ENCODE measurements at regions not wholly inside any gene's neighbourhood (a gene's known extent, or its start where the extent isn't known, plus 50 kb on each side); places are given as distances from the start of the nearest gene placed in this dataset.

GRCh38 chr16:87052506-87052905, 264.7 kb downstream of the C16orf95 start:
- no peak for DNase-seq (ENCODE audit: low read depth)

GRCh38 chr16:87053016-87053982, 263.9 kb downstream of the C16orf95 start:
- no peak for DNase-seq (ENCODE audit: low read depth)

GRCh38 chr16:87054154-87054553, 263.0 kb downstream of the C16orf95 start:
- no peak for DNase-seq (ENCODE audit: low read depth)

- DNase-seq (ENCODE audit: low read depth), result no peak
Measured at GRCh38 chr16:87054856-87055255, 262.3 kb downstream of the C16orf95 start.

DNA sequence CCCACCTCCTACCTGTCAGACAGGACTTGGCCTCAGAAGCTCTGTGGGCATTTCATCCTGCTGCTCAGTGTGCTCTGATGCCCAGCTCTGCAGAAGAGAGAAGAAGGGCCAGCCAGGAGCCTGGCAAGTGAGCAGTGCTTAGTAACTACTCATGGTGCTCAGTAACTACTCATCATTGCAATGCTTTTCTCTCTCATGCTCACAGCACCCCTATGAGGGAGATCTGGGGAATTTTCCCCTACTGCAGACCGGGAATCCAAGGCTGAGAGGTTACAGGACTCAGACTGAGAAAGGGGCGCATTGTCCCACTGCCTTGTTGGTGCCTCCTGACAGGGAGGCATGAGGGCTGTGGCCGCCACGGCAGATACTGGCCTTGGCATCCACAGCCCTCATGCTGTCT, 261.1 kb downstream of the C16orf95 start:
- DNase-seq (ENCODE audit: low read depth), result no peak

DNA sequence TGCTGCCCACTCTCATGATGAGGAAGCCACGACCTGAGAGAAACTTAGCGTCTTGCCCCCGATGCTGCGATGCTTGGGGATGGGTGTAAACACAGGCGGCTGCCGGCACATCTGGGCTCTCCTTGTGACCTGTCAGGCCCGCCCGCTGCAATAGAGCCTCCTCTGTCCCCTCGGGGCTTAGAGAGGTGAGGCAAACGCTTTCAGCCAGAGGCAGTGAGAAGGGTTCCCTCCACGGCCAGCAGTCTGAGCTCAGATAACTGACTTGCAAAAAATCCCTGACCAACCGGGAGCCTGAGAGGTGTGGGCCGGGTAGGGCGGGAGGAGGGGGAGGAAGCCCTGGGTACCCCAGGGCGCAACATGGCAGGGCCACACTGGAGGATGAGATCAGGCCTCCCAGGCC, 260.6 kb downstream of the C16orf95 start:
- no peak for DNase-seq (ENCODE audit: low read depth)

DNA sequence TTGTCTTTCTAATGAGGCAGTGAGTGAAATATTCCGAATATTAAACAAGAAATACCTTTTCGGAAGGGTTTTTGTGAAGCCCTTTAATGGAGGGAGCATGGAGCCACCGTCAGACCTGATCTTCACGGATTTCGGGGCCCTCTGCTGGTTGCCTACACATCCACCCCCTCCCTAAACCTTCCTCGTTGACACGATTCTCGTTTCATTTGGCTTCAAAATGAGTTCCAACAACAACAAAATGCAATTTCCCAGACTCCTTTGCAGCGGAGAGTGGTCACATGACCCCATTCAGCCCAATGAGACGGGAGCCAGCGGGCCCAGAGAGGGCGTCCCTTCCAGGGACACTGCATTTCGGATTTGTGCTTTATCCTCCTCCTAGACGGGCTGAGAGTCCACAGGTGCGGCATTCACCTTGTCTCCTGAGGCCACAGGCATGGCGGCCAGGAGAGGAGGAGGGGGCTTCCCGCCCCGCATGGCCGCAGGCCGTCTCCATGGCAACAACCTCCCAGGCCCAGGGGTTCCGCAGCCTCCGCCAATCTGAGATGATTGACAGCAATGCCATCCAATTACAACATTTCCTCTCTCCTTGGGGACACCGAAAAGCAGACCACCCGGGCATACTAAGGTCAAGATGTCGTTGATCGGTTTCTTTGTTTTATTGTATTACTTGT, 259.8 kb downstream of the C16orf95 start:
- no peak for DNase-seq (ENCODE audit: low read depth)

GRCh38 chr16:87057951-87058560, 259.1 kb downstream of the C16orf95 start:
- no peak for DNase-seq (ENCODE audit: low read depth)

DNA sequence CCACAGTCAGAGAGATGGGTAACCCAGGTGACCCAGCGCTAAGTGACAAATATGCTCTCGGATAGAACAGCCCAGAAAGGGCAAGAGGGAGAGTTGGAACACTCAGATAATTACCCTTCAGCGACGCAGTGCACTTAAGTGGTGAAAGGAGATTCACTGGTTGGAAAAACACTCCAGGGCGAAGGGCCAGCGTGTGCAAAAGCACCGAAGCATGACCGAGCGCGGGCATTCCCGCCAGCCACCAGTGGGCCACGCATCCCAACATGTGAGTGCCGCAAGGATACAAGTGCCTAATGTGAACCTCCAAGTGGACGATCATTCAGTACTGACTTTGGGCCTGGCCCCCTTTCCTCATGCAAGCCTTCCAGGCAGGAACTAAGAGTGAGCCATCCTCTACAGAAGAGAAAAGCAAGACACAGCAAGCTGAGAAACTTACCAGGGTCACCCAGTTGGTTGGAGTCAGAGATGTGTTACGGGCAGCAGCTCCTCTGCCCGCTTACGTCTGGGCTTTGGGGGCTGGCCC, 258.4 kb downstream of the C16orf95 start:
- no peak for DNase-seq (ENCODE audit: low read depth)

- DNase-seq (ENCODE audit: low read depth), result no peak
Measured at GRCh38 chr16:87060034-87060986, 256.9 kb downstream of the C16orf95 start.

DNA sequence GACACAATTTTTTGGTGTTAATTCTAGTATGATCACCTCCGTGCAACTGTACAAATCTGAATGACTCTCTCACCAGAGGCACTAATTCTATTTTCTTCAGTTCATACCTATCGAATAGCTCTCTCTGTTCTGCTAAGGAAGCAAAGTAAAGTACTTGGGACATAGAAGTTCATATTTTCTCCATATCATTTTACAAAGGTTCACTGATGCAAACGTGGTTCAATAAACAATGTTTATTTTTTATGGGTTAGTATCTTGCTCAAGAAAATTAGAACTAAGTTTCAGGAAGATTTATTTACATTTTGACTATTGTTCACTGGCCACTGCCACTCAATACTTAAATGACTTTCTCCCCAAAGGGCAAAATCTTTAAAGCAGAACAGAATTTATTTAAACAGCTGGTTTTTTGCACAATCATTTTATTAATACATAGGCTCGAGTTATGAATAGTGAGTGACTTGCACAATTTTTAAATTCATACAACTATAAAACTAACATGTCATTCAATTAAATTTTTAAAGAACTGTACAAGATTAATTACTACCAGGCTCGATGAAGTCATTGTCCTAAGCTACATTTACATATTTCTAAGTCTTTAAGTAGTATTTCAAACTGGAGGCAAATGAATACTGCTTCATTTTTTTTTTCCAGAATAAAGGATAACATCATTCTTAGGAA, 255.8 kb downstream of the C16orf95 start:
- no peak for DNase-seq (ENCODE audit: low read depth)

DNA sequence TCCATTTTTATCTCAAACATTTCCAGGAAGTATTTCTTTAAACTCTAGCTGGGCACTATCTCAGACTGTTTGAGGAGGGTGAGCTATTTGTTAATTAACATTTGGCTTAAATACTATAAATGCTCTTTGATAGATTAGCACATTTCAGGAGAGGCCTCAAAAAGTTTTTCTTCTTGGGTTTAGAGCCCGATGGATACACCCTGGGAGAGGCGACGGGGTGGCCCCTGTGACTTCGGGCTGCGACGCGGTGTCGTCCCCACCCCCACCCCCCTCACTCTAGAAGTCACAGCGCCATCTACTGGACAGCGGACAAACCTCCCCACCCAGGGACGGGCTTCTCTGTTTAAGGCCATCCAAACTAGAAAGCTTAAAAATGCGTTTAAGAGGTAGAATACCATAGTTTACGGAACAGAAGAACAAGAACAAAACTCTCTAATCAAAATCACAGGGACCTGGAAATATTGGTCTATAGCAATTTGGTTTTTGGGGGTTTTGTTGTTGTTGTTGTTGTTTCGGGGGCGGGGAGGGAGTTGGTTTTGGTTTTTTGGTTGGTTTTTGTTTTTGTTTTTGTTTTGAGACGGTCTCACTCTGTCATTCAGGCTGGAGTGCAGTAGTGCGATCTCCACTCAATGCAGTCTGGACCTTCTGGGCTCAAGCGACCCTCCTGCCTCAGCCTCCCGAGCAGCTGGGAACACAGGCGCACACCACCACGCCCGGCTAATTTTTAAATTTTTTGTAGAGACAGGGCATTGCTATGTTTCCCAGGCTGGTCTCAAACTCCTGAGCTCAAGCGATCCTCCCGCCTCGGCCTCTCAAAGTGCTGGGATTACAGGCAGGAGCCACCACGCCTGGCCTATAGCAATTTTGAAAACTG, 254.4 kb downstream of the C16orf95 start:
- peak; percentile 60 for DNase-seq (ENCODE audit: low read depth)

GRCh38 chr16:87063543-87063942, 253.6 kb downstream of the C16orf95 start:
- no peak for DNase-seq (ENCODE audit: low read depth)

GRCh38 chr16:87064731-87065445, 252.3 kb downstream of the C16orf95 start:
- no peak for DNase-seq (ENCODE audit: low read depth)

- no peak for DNase-seq (ENCODE audit: low read depth)
Measured at GRCh38 chr16:87065446-87066132, 251.6 kb downstream of the C16orf95 start.

DNA sequence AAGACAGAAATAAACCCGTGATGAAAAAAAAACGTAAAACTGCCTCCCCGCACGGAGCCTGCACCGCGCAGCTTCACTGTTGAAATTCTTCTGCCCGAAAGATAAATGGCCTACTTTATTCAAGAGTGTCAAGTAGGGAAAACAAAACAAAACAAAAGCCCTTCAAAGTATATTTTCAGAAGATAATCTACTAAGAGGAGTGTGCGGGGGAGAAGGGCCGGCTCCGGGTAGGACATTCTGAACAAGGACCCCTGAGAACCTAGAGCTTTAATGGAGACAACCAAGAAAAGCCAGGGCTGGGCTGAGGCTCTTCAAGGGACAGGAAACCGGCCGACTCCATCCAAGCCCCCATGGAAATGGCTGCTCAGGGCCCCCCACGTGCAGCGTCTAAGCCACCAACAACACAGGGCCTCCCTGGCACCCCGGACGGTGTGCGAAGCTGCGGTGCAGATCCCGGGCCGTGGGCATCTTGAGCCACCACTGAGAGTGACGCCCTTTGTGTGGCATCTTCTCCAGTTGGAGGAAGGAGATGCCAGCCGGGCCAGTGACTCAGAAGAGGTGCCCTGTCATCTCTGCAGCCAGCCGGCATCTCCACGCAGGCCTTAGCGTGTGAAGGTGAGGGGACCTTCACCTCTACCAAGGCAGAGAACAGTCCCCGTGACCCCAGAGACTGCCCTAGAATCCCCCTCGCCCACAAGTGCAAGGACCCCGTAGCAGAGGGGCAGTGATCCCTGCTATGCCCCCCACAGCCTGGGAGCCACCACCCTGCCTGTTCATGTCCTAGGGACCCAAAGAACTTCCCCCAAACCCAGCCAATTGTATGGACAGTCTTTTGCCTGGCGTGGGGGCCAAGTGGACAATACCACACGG, 250.8 kb downstream of the C16orf95 start:
- DNase-seq (ENCODE audit: low read depth), result no peak

GRCh38 chr16:87067003-87067556, 250.1 kb downstream of the C16orf95 start:
- no peak for DNase-seq (ENCODE audit: low read depth)

All from stromal cell of bone marrow (primary cell).